HG03457 (cell line): ENCODE measurements at regions not wholly inside any gene's neighbourhood (a gene's known extent, or its start where the extent isn't known, plus 50 kb on each side); places are given as distances from the start of the nearest gene placed in this dataset.
"Not testable (repeated sequence)": the region's sequence is repeated elsewhere in the genome, so short reads cannot be mapped to it uniquely, and the experiment has no call there.

Experiments
- ATAC-seq: cut with Tn5 transposase; IDR thresholded peaks from one replicate; pipeline ENCODE4 v1.9.1; 2021; ENCODE audit warnings: moderate number of reproducible peaks; ENCODE audit not compliant: unreplicated experiment

- ATAC-seq = no peak
Observed at GRCh38 chr7:69078997-69079769, 519.1 kb upstream of the AUTS2 start.

- ATAC-seq = not testable (repeated sequence)
Observed at GRCh38 chr7:69087281-69087680, 511.0 kb upstream of the AUTS2 start.

GRCh38 chr7:69088185-69088584 lies 510.1 kb upstream of the AUTS2 start:
- ATAC-seq = no peak

- no peak for ATAC-seq
Observed at GRCh38 chr7:69090936-69091335, 507.3 kb upstream of the AUTS2 start.

- no peak for ATAC-seq
Observed at GRCh38 chr7:69091521-69091920, 506.8 kb upstream of the AUTS2 start.

- ATAC-seq = no peak
Observed at GRCh38 chr7:69095127-69095526, 503.1 kb upstream of the AUTS2 start.

- no peak for ATAC-seq
Observed at GRCh38 chr7:69095649-69096048, 502.6 kb upstream of the AUTS2 start.

GRCh38 chr7:69104023-69104422 lies 494.3 kb upstream of the AUTS2 start:
- no peak for ATAC-seq

- no peak for ATAC-seq
Observed at GRCh38 chr7:69105092-69105491, 493.2 kb upstream of the AUTS2 start.

GRCh38 chr7:69105981-69106380 lies 492.3 kb upstream of the AUTS2 start:
- ATAC-seq = no peak

GRCh38 chr7:69106449-69106848 lies 491.8 kb upstream of the AUTS2 start:
- not testable (repeated sequence) for ATAC-seq

- not testable (repeated sequence) for ATAC-seq
Observed at GRCh38 chr7:69106946-69107345, 491.3 kb upstream of the AUTS2 start.

- ATAC-seq = no peak
Observed at GRCh38 chr7:69108097-69108496, 490.2 kb upstream of the AUTS2 start.

GRCh38 chr7:69109246-69109645 lies 489.0 kb upstream of the AUTS2 start:
- ATAC-seq = no peak

- no peak for ATAC-seq
Observed at GRCh38 chr7:69109879-69110278, 488.4 kb upstream of the AUTS2 start.

- no peak for ATAC-seq
Observed at GRCh38 chr7:69110450-69111050, 487.7 kb upstream of the AUTS2 start.

GRCh38 chr7:69114374-69114773 lies 483.9 kb upstream of the AUTS2 start:
- ATAC-seq = no peak

GRCh38 chr7:69115788-69116187 lies 482.5 kb upstream of the AUTS2 start:
- ATAC-seq = no peak

GRCh38 chr7:69116196-69116595 lies 482.1 kb upstream of the AUTS2 start:
- ATAC-seq = not testable (repeated sequence)

GRCh38 chr7:69122953-69123352 lies 475.3 kb upstream of the AUTS2 start:
- no peak for ATAC-seq

- ATAC-seq = no peak
Observed at GRCh38 chr7:69126896-69127479, 471.3 kb upstream of the AUTS2 start.

- ATAC-seq = no peak
Observed at GRCh38 chr7:69129524-69129923, 468.8 kb upstream of the AUTS2 start.
